Peyer's patch (tissue), 4 donors: ENCODE measurements at regions not wholly inside any gene's neighbourhood (a gene's known extent, or its start where the extent isn't known, plus 50 kb on each side); places are given as distances from the start of the nearest gene placed in this dataset.
A peak's percentile ranks its signal among the peaks of the same experiment; 100 is the strongest.

ENCODE experiments used
- CTCF ChIP-seq, 6 experiments: fragments of 450-650 bp in 4 of 6; fragments of 200-600 bp in 2 of 6; sonication (generic) in 1 of 6; IDR thresholded peaks; one replicate each; pipeline ENCODE4 v1.5.1; 2017 to 2019; ENCODE audit warnings: antibody characterized with exemption in 6 of 6, mild to moderate bottlenecking in 3 of 6, moderate library complexity in 1 of 6
- POLR2A ChIP-seq, 2 donors: fragments of 450-650 bp; IDR thresholded peaks; one replicate each; pipeline ENCODE4 v1.5.1; 2017; ENCODE audit warnings: antibody characterized with exemption in 2 of 2, mild to moderate bottlenecking in 2 of 2, moderate library complexity in 2 of 2

GRCh38 chr14:106094654-106095189 lies 568.3 kb downstream of the TMEM121 start:
- no peak for TF ChIP-seq POLR2A (IDR thresholded peaks at IDR 0.05)
- peak in 3 of 6 experiments; percentile 12 to 39 (median 26) for TF ChIP-seq CTCF (IDR thresholded peaks at IDR 0.05)
